ENCODE measurements at regions not wholly inside any gene's neighbourhood (a gene's known extent, or its start where the extent isn't known, plus 50 kb on each side); places are given as distances from the start of the nearest gene placed in this dataset.

DNA sequence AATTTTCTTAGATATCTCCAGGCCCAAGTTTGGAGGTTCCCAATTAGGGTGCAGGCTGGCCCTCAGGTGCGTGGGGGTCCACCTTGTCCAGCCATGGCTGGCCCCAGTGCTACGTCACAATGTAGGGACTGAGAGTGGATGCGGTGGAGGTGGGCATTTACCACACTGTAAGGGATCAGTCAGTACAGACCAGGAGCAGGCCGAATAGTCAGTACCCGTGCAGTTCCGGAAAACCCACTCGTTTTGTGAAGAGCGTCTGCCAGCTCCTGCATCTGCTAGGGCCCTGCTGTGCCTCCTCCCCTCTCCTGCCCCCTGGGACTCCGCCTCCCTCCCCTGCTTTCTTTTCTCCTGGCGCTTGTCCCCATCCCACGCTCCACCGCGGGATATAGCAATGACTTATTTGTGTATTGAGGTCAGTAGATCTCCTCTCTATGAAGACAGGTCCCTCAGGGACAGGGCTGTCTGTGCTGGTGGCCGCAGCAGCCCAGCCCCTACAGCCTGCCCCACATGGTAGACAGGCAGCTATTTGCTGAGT, 50.4 kb upstream of the SEPTIN5 start:
- TF ChIP-seq CTCF (IDR thresholded peaks at IDR 0.05): no peak
- TF ChIP-seq POLR2A (IDR thresholded peaks at IDR 0.05): no peak
